OCI-LY7 (cell line): ENCODE measurements at regions not wholly inside any gene's neighbourhood (a gene's known extent, or its start where the extent isn't known, plus 50 kb on each side); places are given as distances from the start of the nearest gene placed in this dataset.

ENCODE experiments used
- BruUV-seq: library from RNA; stranded (reverse); fragments of 400-500 nt; replicated peaks from 2 replicates; lab custom pipeline; 2021; lab: Mats Ljungman, UMichigan
- CTCF ChIA-PET: fragments of 300-600 bp; sonication (Branson Sonifier 250); formaldehyde crosslinking; loops from one replicate; lab custom pipeline; 2022; ENCODE audit warnings: antibody characterized with exemption; ENCODE audit not compliant: unreplicated experiment; lab: Charles Lee
- POLR2A ChIA-PET: fragments of 300-600 bp; sonication (Branson Sonifier 250); formaldehyde crosslinking; loops from one replicate; lab custom pipeline; 2022; ENCODE audit warnings: antibody characterized with exemption; lab: Charles Lee
- DNase-seq: peaks from one replicate; pipeline ENCODE4 v3.0.0-alpha.2; 2015; ENCODE audit warnings: low spot score
- H2AFZ ChIP-seq: fragments of 200-600 bp; sonication (generic), shearing (Covaris generic); 2 replicates; pipeline ENCODE4 v1.6.1; 2014; ENCODE audit warnings: mild to moderate bottlenecking, antibody characterized with exemption, low read length, moderate library complexity
- H3K27ac ChIP-seq: fragments of 200-600 bp; sonication (generic); 2 replicates; pipeline ENCODE4 v1.5.1; 2014; ENCODE audit warnings: mixed run types, low read depth, mild to moderate bottlenecking, moderate library complexity, low read length, inconsistent platforms; ENCODE audit not compliant: poor library complexity, severe bottlenecking
- H3K36me3 ChIP-seq: fragments of 200-600 bp; sonication (generic); 2 replicates; pipeline ENCODE4 v1.6.1; 2014; ENCODE audit warnings: mild to moderate bottlenecking, antibody characterized with exemption, low read length, moderate library complexity, mixed read lengths; ENCODE audit not compliant: insufficient read depth
- H3K4me1 ChIP-seq: fragments of 200-600 bp; sonication (generic); 2 replicates; pipeline ENCODE4 v1.5.1; 2014; ENCODE audit warnings: mild to moderate bottlenecking, low read length; ENCODE audit not compliant: insufficient read depth, poor library complexity, severe bottlenecking
- H3K4me2 ChIP-seq: fragments of 200-600 bp; sonication (generic); 2 replicates; pipeline ENCODE4 v1.6.1; 2014; ENCODE audit warnings: mild to moderate bottlenecking, low read length
- H3K4me3 ChIP-seq: fragments of 200-600 bp; sonication (generic); 2 replicates; pipeline ENCODE4 v1.5.1; 2014; ENCODE audit warnings: mild to moderate bottlenecking, low read depth, low read length; ENCODE audit not compliant: poor library complexity, severe bottlenecking
- H3K79me2 ChIP-seq: fragments of 200-600 bp; sonication (generic); 2 replicates; pipeline ENCODE4 v1.6.1; 2016; ENCODE audit warnings: low read depth, mild to moderate bottlenecking, low read length, moderate library complexity, mixed read lengths; ENCODE audit not compliant: insufficient read depth
- H3K9me2 ChIP-seq: fragments of 200-600 bp; sonication (generic); 2 replicates; pipeline ENCODE4 v1.6.1; 2016; ENCODE audit warnings: mild to moderate bottlenecking, low read length, mixed read lengths; ENCODE audit not compliant: insufficient read depth
- H3K9me3 ChIP-seq: fragments of 200-600 bp; sonication (generic); 2 replicates; pipeline ENCODE4 v1.6.1; 2014; ENCODE audit warnings: mild to moderate bottlenecking, mixed run types, low read length, mixed read lengths
- H4K20me1 ChIP-seq: fragments of 200-600 bp; sonication (generic); 2 replicates; pipeline ENCODE4 v1.6.1; 2014; ENCODE audit warnings: mild to moderate bottlenecking, antibody characterized with exemption, low read length, moderate library complexity, mixed read lengths; ENCODE audit not compliant: insufficient read depth
- CTCF ChIP-seq: fragments of 200-600 bp; sonication (generic); conservative IDR thresholded peaks from 2 replicates; pipeline ENCODE4 v1.5.1; 2014; ENCODE audit warnings: mild to moderate bottlenecking, antibody characterized with exemption, low read length, moderate library complexity, mixed read lengths
- EZH2phosphoT487 ChIP-seq: fragments of 200-600 bp; sonication (generic); IDR thresholded peaks from 2 replicates; pipeline ENCODE4 v1.6.1; 2018; ENCODE audit warnings: low read depth, borderline replicate concordance, mild to moderate bottlenecking, mixed run types, antibody characterized with exemption, low read length, moderate library complexity, mixed read lengths
- intact Hi-C: fragments of 100-400 bp; cut with micrococcal nuclease; formaldehyde crosslinking; loops from one replicate; pipeline ENCODE4 v1.10.0; 2022; ENCODE audit not compliant: unreplicated experiment

DNA sequence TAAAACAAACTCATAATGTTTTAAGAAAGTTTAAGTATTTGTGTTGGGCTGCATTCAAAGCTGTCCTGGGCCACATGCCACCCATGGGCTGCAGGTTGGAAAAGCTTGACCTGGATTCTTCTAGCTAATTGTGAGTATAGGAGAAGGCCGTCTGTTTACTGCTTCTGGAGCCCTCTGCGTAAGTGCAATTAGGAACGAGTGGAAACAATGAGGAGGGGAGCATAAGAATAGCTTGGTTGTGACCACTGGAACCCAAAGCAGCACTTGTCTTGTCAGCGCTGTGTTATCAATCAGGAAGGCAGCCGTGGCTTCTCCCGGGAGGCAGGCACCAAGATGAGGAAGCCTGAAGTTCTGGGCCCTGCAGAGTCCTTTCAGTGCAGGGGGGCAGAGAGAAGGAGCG is 110.4 kb upstream of the MBNL2 start:
- Histone ChIP-seq H3K27ac (no peak overlapping the region), H4K20me1 (no peaks in the 10 kb centered on the region), H3K9me3 (no peaks in the 10 kb centered on the region), H3K4me2 (no peak overlapping the region), H2AFZ (no peak overlapping the region), H3K36me3 (no peaks in the 10 kb centered on the region), H3K4me3 (no peak overlapping the region), H3K9me2 (no peaks in the 10 kb centered on the region), H3K79me2 (no peaks in the 10 kb centered on the region), H3K4me1 (no peaks in the 10 kb centered on the region)
- BruUV-seq, result no TSS peak
- POLR2A ChIA-PET, result no interaction called here
- DNase-seq, result no peak
- CTCF ChIA-PET, result no interaction called here
- no peak for TF ChIP-seq CTCF
- TF ChIP-seq EZH2phosphoT487, result no peak
- intact Hi-C loops, result loop anchor here (5.0 to 10.0 kb wide), 2 partner anchors 101 to 693 kb away; no protein-coding TSS in a partner anchor

DNA sequence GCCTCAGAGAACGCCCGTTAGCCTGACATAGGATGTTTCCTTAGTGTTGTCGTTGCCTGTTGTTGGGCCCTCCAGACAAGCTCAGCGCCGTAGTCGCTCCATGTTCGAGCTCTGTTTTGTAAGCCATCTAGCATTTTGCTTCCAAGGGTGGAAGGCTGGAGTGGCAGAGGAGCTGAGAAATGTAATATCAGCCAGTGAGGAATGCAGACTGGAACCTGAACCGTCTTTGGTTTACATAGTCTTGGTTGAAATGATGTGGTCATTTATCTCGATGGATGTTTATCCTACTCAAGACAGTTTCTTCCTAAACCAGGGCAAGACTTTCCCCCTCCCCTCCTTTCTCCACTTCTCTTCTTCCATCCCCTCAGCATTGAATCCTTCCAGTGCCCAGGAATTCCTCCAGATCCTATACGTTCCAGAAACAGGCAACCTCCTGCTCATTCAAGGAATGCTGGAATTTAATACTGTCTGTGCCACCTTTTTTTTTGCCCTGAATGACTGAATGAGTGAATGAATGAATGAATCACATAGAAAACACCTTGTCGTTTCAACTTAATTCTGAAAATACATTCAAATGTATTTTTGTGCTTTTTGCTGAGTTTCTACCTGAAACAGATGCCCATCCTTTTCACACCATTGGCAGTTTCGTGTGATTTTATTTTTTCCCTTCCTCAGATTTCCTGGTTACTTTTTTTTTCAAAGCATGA is 109.5 kb upstream of the MBNL2 start:
- intact Hi-C loops, result loop anchor here (5.0 to 10.0 kb wide), 2 partner anchors 100 to 692 kb away; no protein-coding TSS in a partner anchor
- POLR2A ChIA-PET, result interaction anchor here (0.7 kb wide), 2 partner anchors 391 to 1649 kb away, joined by 3 to 4 read pairs; no protein-coding TSS in a partner anchor
- CTCF ChIA-PET, result no interaction called here

More for the DNA sequence above, 109.5 kb upstream of the MBNL2 start:
- no peak for TF ChIP-seq CTCF
- TF ChIP-seq EZH2phosphoT487, result no peak
- H3K27ac ChIP-seq, result no peak overlapping the region
- H4K20me1 ChIP-seq, result no peaks in the 10 kb centered on the region
- no peak overlapping the region for H3K4me2 ChIP-seq
- no peaks in the 10 kb centered on the region for H3K9me3 ChIP-seq
- BruUV-seq, result no TSS peak
- no peaks in the 10 kb centered on the region for H3K4me1 ChIP-seq
- no peak for DNase-seq
- no peaks in the 10 kb centered on the region for H3K36me3 ChIP-seq
- no peak overlapping the region for H2AFZ ChIP-seq
- H3K4me3 ChIP-seq, result no peak overlapping the region
- no peaks in the 10 kb centered on the region for H3K9me2 ChIP-seq
- no peaks in the 10 kb centered on the region for H3K79me2 ChIP-seq
